Erythroblast (primary cell): ENCODE measurements at regions not wholly inside any gene's neighbourhood (a gene's known extent, or its start where the extent isn't known, plus 50 kb on each side); places are given as distances from the start of the nearest gene placed in this dataset.

ENCODE experiments used
- GATA1 ChIP-seq: IDR thresholded peaks from 2 replicates; pipeline ENCODE4 v1.6.1; 2011; ENCODE audit warnings: low read depth, mild to moderate bottlenecking, control low read depth, low read length, moderate library complexity
- POLR2A ChIP-seq: IDR thresholded peaks from 2 replicates; pipeline ENCODE4 v1.6.1; 2011; ENCODE audit warnings: mild to moderate bottlenecking, low read length

DNA sequence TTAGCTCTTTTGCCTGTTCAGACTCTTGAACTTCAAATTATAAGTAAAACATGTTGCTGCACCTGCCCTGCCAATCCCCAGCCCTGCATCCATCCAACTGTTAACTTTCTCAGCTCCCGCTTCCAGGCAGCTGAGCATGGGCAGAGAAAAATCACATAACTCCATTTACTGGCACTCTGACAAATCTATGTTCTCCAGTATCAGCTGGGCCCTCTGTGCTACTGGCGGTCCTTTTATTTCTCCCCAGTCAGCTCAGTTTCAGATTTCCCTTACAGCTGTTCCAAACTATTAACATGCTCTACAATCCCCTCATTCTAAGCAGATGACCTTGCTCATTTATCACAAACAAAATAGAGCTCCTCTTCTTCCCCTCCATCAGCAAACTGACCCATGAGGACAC is 240.4 kb upstream of the TET2 start:
- no peak for TF ChIP-seq POLR2A
- no peak for TF ChIP-seq GATA1
